HepG2 (cell line): ENCODE measurements at regions not wholly inside any gene's neighbourhood (a gene's known extent, or its start where the extent isn't known, plus 50 kb on each side); places are given as distances from the start of the nearest gene placed in this dataset.

Experiments used
- ATAC-seq: fragments of 200-7000 bp; cut with Tn5 transposase; 3 replicates; pipeline ENCODE4 v1.9.1; 2020; ENCODE audit warnings: mild to moderate bottlenecking, moderate library complexity
- BruUV-seq: library from RNA; stranded (reverse); fragments of 400-500 nt; replicated peaks from 2 replicates; lab custom pipeline; 2021; lab: Mats Ljungman, UMichigan
- CTCF ChIA-PET: fragments of 300-600 bp; formaldehyde crosslinking; extraction: SDS; loops from one replicate; lab custom pipeline; 2021; ENCODE audit warnings: low total read pairs, inconsistent platforms, low intra/inter-chr PET ratio; lab: Yijun Ruan, JAX
- POLR2A ChIA-PET: fragments of 350-600 bp; sonication (Branson Sonifier 250); formaldehyde crosslinking; loops from one replicate; lab custom pipeline; 2020; ENCODE audit warnings: antibody characterized with exemption, inconsistent platforms; lab: Yijun Ruan, JAX
- DNase-seq: peaks from one replicate; pipeline ENCODE4 v3.0.0-alpha.2; 2015; ENCODE audit warnings: low spot score
- FAIRE-seq: peaks from 3 replicates; lab custom pipeline; 2011; peaks lifted over from hg19 to GRCh38; lab: Jason Lieb, UNC
- H2AFZ ChIP-seq: one replicate; pipeline ENCODE4 v1.6.1; 2011; ENCODE audit warnings: low read length, inconsistent platforms
- H3K27ac ChIP-seq: fragments of 300-600 bp; 3 replicates; pipeline ENCODE4 v1.8.0; 2011; ENCODE audit warnings: mixed run types, mild to moderate bottlenecking, mixed read lengths, low read length, inconsistent platforms; ENCODE audit not compliant: insufficient read depth; ENCODE audit errors: extremely low read length
- H3K27me3 ChIP-seq, 2 experiments: fragments of 200-600 bp in 1 of 2; 2 replicates in 1 of 2; 3 replicates in 1 of 2; pipeline versions ENCODE4 v1.6.0 to v1.8.0; 2011; ENCODE audit warnings: low read length in 2 of 2, mild to moderate bottlenecking in 2 of 2, moderate library complexity in 2 of 2, inconsistent platforms in 1 of 2; ENCODE audit not compliant: insufficient read depth in 2 of 2, control insufficient read depth in 1 of 2
- H3K36me3 ChIP-seq, 2 experiments: fragments of 200-600 bp in 1 of 2; replicated peaks in 1 of 2; 2 replicates in 1 of 2; 3 replicates in 1 of 2; pipeline versions ENCODE4 v1.5.1 to v1.8.0; 2011; ENCODE audit warnings: low read length in 2 of 2, inconsistent platforms in 1 of 2; ENCODE audit not compliant: insufficient read depth in 2 of 2, control insufficient read depth in 1 of 2
- H3K4me1 ChIP-seq: 2 replicates; pipeline ENCODE4 v1.5.1; 2012; ENCODE audit warnings: low read length, inconsistent platforms; ENCODE audit not compliant: insufficient read depth
- H3K4me2 ChIP-seq: 2 replicates; pipeline ENCODE4 v1.6.0; 2011; ENCODE audit warnings: low read depth, low read length, inconsistent platforms
- H3K4me3 ChIP-seq, 3 experiments: fragments of 200-600 bp in 1 of 3; sonication (generic), shearing (Covaris generic) in 1 of 3; replicated peaks in 1 of 3; 2 replicates each; pipeline ENCODE4 v1.5.1; 2011 to 2016; ENCODE audit warnings: low read length in 3 of 3, inconsistent platforms in 2 of 3, low read depth in 2 of 3, mild to moderate bottlenecking in 2 of 3, control low read depth in 1 of 3, mixed read lengths in 1 of 3; ENCODE audit not compliant: insufficient read depth in 1 of 3
- H3K79me2 ChIP-seq: one replicate; pipeline ENCODE4 v1.6.1; 2011; ENCODE audit warnings: low read length, inconsistent platforms; ENCODE audit not compliant: insufficient read depth
- H3K9ac ChIP-seq: 2 replicates; pipeline ENCODE4 v1.6.0; 2011; ENCODE audit warnings: mild to moderate bottlenecking, low read depth, low read length, inconsistent platforms; ENCODE audit not compliant: insufficient read depth
- H3K9me3 ChIP-seq: 2 replicates; pipeline ENCODE4 v1.5.1; 2012; ENCODE audit warnings: mild to moderate bottlenecking, low read length
- H4K20me1 ChIP-seq: 2 replicates; pipeline ENCODE4 v1.6.0; 2011; ENCODE audit warnings: inconsistent platforms, mild to moderate bottlenecking, low read length, moderate library complexity; ENCODE audit not compliant: insufficient read depth
- ARHGAP35 ChIP-seq: sonication (generic); formaldehyde crosslinking; IDR thresholded peaks from 2 replicates; pipeline ENCODE4 v1.9.0; 2022; ENCODE audit warnings: mild to moderate bottlenecking, inconsistent platforms, moderate library complexity, missing genetic modification reagents, borderline replicate concordance
- FOSL2 ChIP-seq: sonication (generic); formaldehyde crosslinking; IDR thresholded peaks from 2 replicates; pipeline ENCODE4 v1.4.0; 2020; ENCODE audit warnings: missing genetic modification reagents
- SETDB1 ChIP-seq: sonication (generic); formaldehyde crosslinking; IDR thresholded peaks from 2 replicates; pipeline ENCODE4 v1.5.1; 2020; ENCODE audit warnings: missing genetic modification reagents, mild to moderate bottlenecking, borderline replicate concordance
- ZNF703 ChIP-seq: sonication (generic); formaldehyde crosslinking; IDR thresholded peaks from 2 replicates; pipeline ENCODE4 v1.5.1; 2020; ENCODE audit warnings: missing genetic modification reagents, mild to moderate bottlenecking, moderate library complexity, borderline replicate concordance
- WGBS: methylation state at CpG from one replicate; pipeline ENCODE4 v1.1.6; 2017; ENCODE audit warnings: low lambda C conversion rate; 5-methylcytosine and 5-hydroxymethylcytosine counted together
- in situ Hi-C: cut with HindIII; loops from 2 replicates; pipeline ENCODE4 v1.10.0; 2017; ENCODE audit warnings: low pct_unique_long_range_greater_than_20kb; ENCODE audit not compliant: extremely low pct_ligation_motif_present
- intact Hi-C: fragments of 100-400 bp; cut with micrococcal nuclease; formaldehyde crosslinking; loops from one replicate; pipeline ENCODE4 v1.10.0; 2022; ENCODE audit not compliant: unreplicated experiment
- TF ChIP-seq, protein P1 (sequence below): sonication (generic); formaldehyde crosslinking; conservative IDR thresholded peaks from 2 replicates; pipeline ENCODE4 v1.8.0; 2022; ENCODE audit warnings: low read depth, missing genetic modification reagents

DNA sequence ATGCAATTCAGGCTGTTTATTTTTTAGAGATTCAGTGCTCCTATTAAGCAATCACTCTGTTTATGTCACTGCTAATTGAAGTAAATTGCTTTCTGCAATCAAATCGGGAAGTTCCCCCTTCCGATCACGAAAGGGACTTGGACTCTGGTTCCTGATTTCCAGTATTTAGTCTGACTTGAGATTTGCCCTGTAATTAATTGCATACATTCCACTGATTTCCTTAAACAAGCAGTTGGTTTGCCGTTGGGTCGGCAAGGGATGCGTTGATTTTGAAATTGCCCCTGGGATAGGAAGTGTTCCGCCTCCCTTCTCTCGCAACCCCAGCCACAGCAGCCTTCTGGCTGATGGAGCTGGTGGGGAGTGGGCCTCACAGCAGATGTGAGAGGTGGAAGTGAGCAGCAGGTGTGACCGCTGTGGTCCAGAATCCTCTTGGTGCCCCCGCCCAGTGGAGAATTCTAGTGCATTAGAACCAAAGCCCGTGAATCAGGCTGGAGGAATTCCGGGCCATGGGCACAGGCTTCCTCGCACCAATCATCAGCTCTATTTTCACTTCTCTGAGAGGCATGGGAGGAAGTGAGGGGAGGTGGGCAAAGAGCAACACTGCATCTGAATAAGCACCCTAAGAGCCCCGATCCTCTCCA is 102.5 kb downstream of the SPRY4 start:
- Histone ChIP-seq H3K4me2 (peak overlapping the region; percentile 58), H3K9me3 (no peaks in the 10 kb centered on the region), H3K9ac (no peak overlapping the region), H3K4me1 (peaks cover 49% of the 10 kb centered on the region), H4K20me1 (no peaks in the 10 kb centered on the region), H2AFZ (no peak overlapping the region), H3K27ac (no peak overlapping the region), H3K4me3 (peak overlapping the region in 1 of 3 experiments; percentile 12; a peak in 1 of 6 replicates), H3K27me3 (no peaks in the 10 kb centered on the region; a peak in 1 of 5 replicates), H3K79me2 (no peaks in the 10 kb centered on the region), H3K36me3 (no peaks in the 10 kb centered on the region)
- intact Hi-C loops, result no loop called here
- no TSS peak for BruUV-seq
- DNase-seq, result no peak
- POLR2A ChIA-PET, result no interaction called here
- CTCF ChIA-PET, result no interaction called here
- no peak for TF ChIP-seq ZNF703 (CRISPR knock-in tag)
- TF ChIP-seq SETDB1, result no peak
- TF ChIP-seq, protein P1, sequence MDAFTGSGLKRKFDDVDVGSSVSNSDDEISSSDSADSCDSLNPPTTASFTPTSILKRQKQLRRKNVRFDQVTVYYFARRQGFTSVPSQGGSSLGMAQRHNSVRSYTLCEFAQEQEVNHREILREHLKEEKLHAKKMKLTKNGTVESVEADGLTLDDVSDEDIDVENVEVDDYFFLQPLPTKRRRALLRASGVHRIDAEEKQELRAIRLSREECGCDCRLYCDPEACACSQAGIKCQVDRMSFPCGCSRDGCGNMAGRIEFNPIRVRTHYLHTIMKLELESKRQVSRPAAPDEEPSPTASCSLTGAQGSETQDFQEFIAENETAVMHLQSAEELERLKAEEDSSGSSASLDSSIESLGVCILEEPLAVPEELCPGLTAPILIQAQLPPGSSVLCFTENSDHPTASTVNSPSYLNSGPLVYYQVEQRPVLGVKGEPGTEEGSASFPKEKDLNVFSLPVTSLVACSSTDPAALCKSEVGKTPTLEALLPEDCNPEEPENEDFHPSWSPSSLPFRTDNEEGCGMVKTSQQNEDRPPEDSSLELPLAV, result no peak
- 0 out of 2 replicates have a peak, but pooled peaks have one; percentile 6 for TF ChIP-seq FOSL2 (CRISPR knock-in tag)
- TF ChIP-seq ARHGAP35 (CRISPR knock-in tag), result no peak
- in situ Hi-C loops, result no loop called here
- no peak for FAIRE-seq
- peak; percentile 23; the same call in 2 of the 3 replicates for ATAC-seq
- WGBS, result 18% methylated on average over 8 of the region's 14 CpGs
